PC-3 (cell line): ENCODE measurements at regions not wholly inside any gene's neighbourhood (a gene's known extent, or its start where the extent isn't known, plus 50 kb on each side); places are given as distances from the start of the nearest gene placed in this dataset.

Experiments
- ATAC-seq: fragments of 200-7000 bp; cut with Tn5 transposase; 2 replicates; pipeline ENCODE4 v1.9.1; 2020; ENCODE audit warnings: mild to moderate bottlenecking, moderate library complexity
- BruUV-seq: library from RNA; stranded (reverse); fragments of 400-500 nt; replicated peaks from 2 replicates; lab custom pipeline; 2021; lab: Mats Ljungman, UMichigan
- CTCF ChIA-PET: fragments of 300-600 bp; sonication (Branson Sonifier 250); formaldehyde crosslinking; loops from one replicate; lab custom pipeline; 2022; ENCODE audit warnings: antibody characterized with exemption; lab: Charles Lee
- POLR2A ChIA-PET: fragments of 300-600 bp; sonication (Branson Sonifier 250); formaldehyde crosslinking; loops from one replicate; lab custom pipeline; 2022; ENCODE audit warnings: antibody characterized with exemption; ENCODE audit not compliant: unreplicated experiment; lab: Charles Lee
- DNase-seq: peaks from one replicate; pipeline ENCODE4 v3.0.0-alpha.2; 2015
- H2AFZ ChIP-seq: fragments of 300-600 bp; sonication (generic); 2 replicates; pipeline ENCODE4 v1.6.0; 2016; ENCODE audit warnings: antibody characterized with exemption, low read length
- H3F3A ChIP-seq: fragments of 300-600 bp; sonication (generic); one replicate; pipeline ENCODE4 v1.6.0; 2017; ENCODE audit warnings: antibody characterized with exemption, low read length, control low read depth, mild to moderate bottlenecking; ENCODE audit not compliant: unreplicated experiment
- H3K27ac ChIP-seq: fragments of 300-600 bp; sonication (generic); 2 replicates; pipeline ENCODE4 v1.5.1; 2016; ENCODE audit warnings: mild to moderate bottlenecking, low read length
- H3K27me3 ChIP-seq: fragments of 300-600 bp; sonication (generic); 2 replicates; pipeline ENCODE4 v1.6.1; 2016; ENCODE audit warnings: low read length, mixed read lengths
- H3K36me3 ChIP-seq: fragments of 300-600 bp; sonication (generic); 2 replicates; pipeline ENCODE4 v1.6.1; 2016; ENCODE audit warnings: low read depth, mixed run types, low read length, mixed read lengths
- H3K4me1 ChIP-seq: fragments of 300-600 bp; sonication (generic); 2 replicates; pipeline ENCODE4 v1.5.1; 2016; ENCODE audit warnings: low read length; ENCODE audit not compliant: insufficient read depth
- H3K4me2 ChIP-seq: fragments of 300-600 bp; sonication (generic); 2 replicates; pipeline ENCODE4 v1.6.0; 2016; ENCODE audit warnings: low read length
- H3K4me3 ChIP-seq: fragments of 300-600 bp; sonication (generic); 2 replicates; pipeline ENCODE4 v1.5.1; 2016; ENCODE audit warnings: mild to moderate bottlenecking, low read length, mixed read lengths
- H3K79me2 ChIP-seq: fragments of 300-600 bp; sonication (generic); 2 replicates; pipeline ENCODE4 v1.6.1; 2017; ENCODE audit warnings: low read length, mixed read lengths
- H3K9ac ChIP-seq: fragments of 300-600 bp; sonication (generic); 2 replicates; pipeline ENCODE4 v1.6.0; 2016; ENCODE audit warnings: mild to moderate bottlenecking, low read length
- H3K9me2 ChIP-seq: fragments of 300-600 bp; sonication (generic); replicated peaks from 2 replicates; pipeline ENCODE4 v1.6.1; 2016; ENCODE audit warnings: mixed run types, low read length, mixed read lengths
- H3K9me3 ChIP-seq: fragments of 300-600 bp; sonication (generic); 2 replicates; pipeline ENCODE4 v1.6.1; 2016; ENCODE audit warnings: low read length, mixed read lengths
- H4K20me1 ChIP-seq: fragments of 300-600 bp; sonication (generic); 2 replicates; pipeline ENCODE4 v1.6.1; 2016; ENCODE audit warnings: low read length, mixed read lengths
- EZH2 ChIP-seq: fragments of 300-600 bp; sonication (generic); IDR thresholded peaks from one replicate; pipeline ENCODE4 v1.6.1; 2017; ENCODE audit warnings: antibody characterized with exemption, mild to moderate bottlenecking, low read length; ENCODE audit not compliant: unreplicated experiment
- EZH2phosphoT487 ChIP-seq: fragments of 300-600 bp; sonication (generic); IDR thresholded peaks from 2 replicates; pipeline ENCODE4 v1.6.1; 2018; ENCODE audit warnings: mild to moderate bottlenecking, antibody characterized with exemption, low read length, borderline replicate concordance
- intact Hi-C: fragments of 100-400 bp; cut with micrococcal nuclease; formaldehyde crosslinking; loops from 2 replicates; pipeline ENCODE4 v1.9.0; 2023
- TF ChIP-seq, protein P1 (sequence below): fragments of 300-600 bp; sonication (generic); conservative IDR thresholded peaks from 2 replicates; pipeline ENCODE4 v1.5.1; 2017; ENCODE audit warnings: antibody characterized with exemption, low read depth, mild to moderate bottlenecking, low read length

DNA sequence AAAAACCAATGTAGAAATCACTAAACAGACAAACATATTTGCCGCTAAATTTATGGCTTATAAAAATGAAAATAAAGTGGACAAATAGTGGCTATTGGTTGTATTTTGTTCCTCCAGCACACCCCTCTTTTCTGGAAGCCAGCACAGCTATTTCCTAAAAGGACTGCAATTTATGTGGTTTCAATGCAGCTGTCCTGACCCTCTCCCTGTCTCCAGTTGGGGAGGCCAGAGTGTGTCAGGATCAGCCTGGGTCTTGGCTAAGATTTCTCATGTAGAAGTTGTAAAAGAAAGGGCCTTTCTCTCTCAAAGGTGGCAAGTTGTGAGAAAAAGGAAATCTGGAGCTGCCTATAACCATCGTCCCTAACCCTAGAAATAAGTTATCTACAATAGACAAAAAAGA, 165.6 kb downstream of the ALDH8A1 start:
- Histone ChIP-seq H2AFZ (no peak overlapping the region), H3K27ac (no peak overlapping the region), H3K4me3 (no peak overlapping the region), H3K9me2 (no peaks in the 10 kb centered on the region), H3K36me3 (no peaks in the 10 kb centered on the region), H3K4me1 (peaks cover 16% of the 10 kb centered on the region), H3K4me2 (no peak overlapping the region), H3K79me2 (no peaks in the 10 kb centered on the region), H3K9ac (no peak overlapping the region), H3K9me3 (no peaks in the 10 kb centered on the region), H3K27me3 (no peaks in the 10 kb centered on the region), H4K20me1 (no peaks in the 10 kb centered on the region), H3F3A (no peaks in the 10 kb centered on the region)
- no peak for DNase-seq
- no peak for ATAC-seq
- BruUV-seq, result no TSS peak
- intact Hi-C loops, result no loop called here
- TF ChIP-seq EZH2 (no peak), EZH2phosphoT487 (no peak)
- TF ChIP-seq, protein P1, sequence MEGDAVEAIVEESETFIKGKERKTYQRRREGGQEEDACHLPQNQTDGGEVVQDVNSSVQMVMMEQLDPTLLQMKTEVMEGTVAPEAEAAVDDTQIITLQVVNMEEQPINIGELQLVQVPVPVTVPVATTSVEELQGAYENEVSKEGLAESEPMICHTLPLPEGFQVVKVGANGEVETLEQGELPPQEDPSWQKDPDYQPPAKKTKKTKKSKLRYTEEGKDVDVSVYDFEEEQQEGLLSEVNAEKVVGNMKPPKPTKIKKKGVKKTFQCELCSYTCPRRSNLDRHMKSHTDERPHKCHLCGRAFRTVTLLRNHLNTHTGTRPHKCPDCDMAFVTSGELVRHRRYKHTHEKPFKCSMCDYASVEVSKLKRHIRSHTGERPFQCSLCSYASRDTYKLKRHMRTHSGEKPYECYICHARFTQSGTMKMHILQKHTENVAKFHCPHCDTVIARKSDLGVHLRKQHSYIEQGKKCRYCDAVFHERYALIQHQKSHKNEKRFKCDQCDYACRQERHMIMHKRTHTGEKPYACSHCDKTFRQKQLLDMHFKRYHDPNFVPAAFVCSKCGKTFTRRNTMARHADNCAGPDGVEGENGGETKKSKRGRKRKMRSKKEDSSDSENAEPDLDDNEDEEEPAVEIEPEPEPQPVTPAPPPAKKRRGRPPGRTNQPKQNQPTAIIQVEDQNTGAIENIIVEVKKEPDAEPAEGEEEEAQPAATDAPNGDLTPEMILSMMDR, result no peak
- POLR2A ChIA-PET, result no interaction called here
- CTCF ChIA-PET, result no interaction called here

DNA sequence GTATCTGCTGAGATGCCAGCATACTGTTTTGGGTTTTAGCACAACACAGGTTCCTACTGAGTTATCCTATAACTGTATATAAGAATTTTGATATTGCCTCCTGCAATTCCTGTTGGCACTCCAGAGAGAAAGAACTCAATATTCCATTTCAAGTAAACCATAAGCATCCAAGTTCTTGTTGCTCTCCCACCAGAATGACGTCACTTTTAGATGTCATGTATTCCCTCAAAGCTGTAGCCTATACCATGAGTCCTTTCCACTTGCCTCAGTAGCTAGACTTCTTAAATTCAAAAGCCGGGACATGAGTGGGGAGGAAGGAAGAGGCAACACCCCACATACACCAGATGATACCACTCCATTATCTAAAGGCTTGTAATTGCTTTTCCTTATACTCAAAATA, 171.5 kb downstream of the ALDH8A1 start:
- CTCF ChIA-PET, result no interaction called here
- no peak overlapping the region for H2AFZ ChIP-seq
- H3K4me1 ChIP-seq, result no peaks in the 10 kb centered on the region
- BruUV-seq, result no TSS peak
- DNase-seq (no peak), ATAC-seq (no peak)
- no peaks in the 10 kb centered on the region for H3F3A ChIP-seq
- H3K4me2 ChIP-seq, result no peak overlapping the region
- no peak overlapping the region for H3K27ac ChIP-seq
- no peaks in the 10 kb centered on the region for H3K9me3 ChIP-seq
- no peaks in the 10 kb centered on the region for H3K27me3 ChIP-seq
- no peaks in the 10 kb centered on the region for H3K36me3 ChIP-seq
- no peaks in the 10 kb centered on the region for H4K20me1 ChIP-seq
- H3K9me2 ChIP-seq, result no peaks in the 10 kb centered on the region
- TF ChIP-seq, protein P1, result no peak
- no peak for TF ChIP-seq EZH2
- no peak for TF ChIP-seq EZH2phosphoT487
- no peak overlapping the region for H3K9ac ChIP-seq
- no peak overlapping the region for H3K4me3 ChIP-seq
- POLR2A ChIA-PET, result no interaction called here
- intact Hi-C loops, result loop anchor here (1.0 kb wide), 1 partner anchor 14 kb away; no protein-coding TSS in a partner anchor
- no peaks in the 10 kb centered on the region for H3K79me2 ChIP-seq

DNA sequence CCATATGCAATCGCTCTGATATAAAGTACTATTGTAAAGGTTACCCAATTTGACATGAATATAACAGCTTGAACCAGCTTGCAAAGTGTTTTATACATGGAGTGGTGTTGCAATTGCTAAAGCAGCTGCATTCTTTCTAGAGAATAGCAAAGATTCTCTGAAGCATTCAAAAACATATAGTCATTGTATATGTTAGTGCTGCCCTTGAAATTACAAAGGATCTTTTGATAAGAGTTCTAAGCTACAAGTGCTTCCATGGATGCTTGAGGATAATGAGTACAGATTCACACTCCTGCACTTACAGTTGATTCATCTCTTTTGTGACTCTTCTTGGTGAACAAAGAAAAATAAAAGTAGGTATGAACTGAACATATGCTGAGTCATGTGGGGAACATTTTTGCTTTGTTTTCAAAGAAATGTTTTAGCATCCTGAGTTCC, 175.7 kb downstream of the ALDH8A1 start:
- BruUV-seq, result no TSS peak

More for the DNA sequence above, 175.7 kb downstream of the ALDH8A1 start:
- Histone ChIP-seq H3K27me3 (no peaks in the 10 kb centered on the region), H3K9me2 (no peaks in the 10 kb centered on the region), H3K79me2 (no peaks in the 10 kb centered on the region), H4K20me1 (no peaks in the 10 kb centered on the region), H3F3A (no peaks in the 10 kb centered on the region), H3K9ac (no peak overlapping the region), H2AFZ (no peak overlapping the region), H3K36me3 (no peaks in the 10 kb centered on the region), H3K9me3 (no peaks in the 10 kb centered on the region), H3K4me2 (no peak overlapping the region), H3K4me1 (no peaks in the 10 kb centered on the region), H3K4me3 (no peak overlapping the region), H3K27ac (no peak overlapping the region)
- intact Hi-C loops, result no loop called here
- DNase-seq (peak; percentile 13), ATAC-seq (no peak)
- CTCF ChIA-PET, result no interaction called here
- TF ChIP-seq EZH2 (no peak), EZH2phosphoT487 (no peak)
- TF ChIP-seq, protein P1, result no peak
- POLR2A ChIA-PET, result no interaction called here
